KOPT-K1 (cell line): ENCODE measurements at regions not wholly inside any gene's neighbourhood (a gene's known extent, or its start where the extent isn't known, plus 50 kb on each side); places are given as distances from the start of the nearest gene placed in this dataset.

Experiments used
- H3K27ac ChIP-seq: fragments of 200-600 bp; sonication (generic); 2 replicates; pipeline ENCODE4 v1.5.1; 2016; ENCODE audit warnings: antibody characterized with exemption, mild to moderate bottlenecking, low read depth, low read length; ENCODE audit not compliant: poor library complexity, severe bottlenecking
- H3K36me3 ChIP-seq: fragments of 200-600 bp; sonication (generic); 2 replicates; pipeline ENCODE4 v1.5.1; 2017; ENCODE audit warnings: antibody characterized with exemption, mild to moderate bottlenecking, low read length, moderate library complexity; ENCODE audit not compliant: insufficient read depth
- H3K9me3 ChIP-seq: fragments of 200-600 bp; sonication (generic); 2 replicates; pipeline ENCODE4 v1.5.1; 2017; ENCODE audit warnings: antibody characterized with exemption, low read length, mild to moderate bottlenecking; ENCODE audit not compliant: insufficient read depth, poor library complexity, severe bottlenecking

DNA sequence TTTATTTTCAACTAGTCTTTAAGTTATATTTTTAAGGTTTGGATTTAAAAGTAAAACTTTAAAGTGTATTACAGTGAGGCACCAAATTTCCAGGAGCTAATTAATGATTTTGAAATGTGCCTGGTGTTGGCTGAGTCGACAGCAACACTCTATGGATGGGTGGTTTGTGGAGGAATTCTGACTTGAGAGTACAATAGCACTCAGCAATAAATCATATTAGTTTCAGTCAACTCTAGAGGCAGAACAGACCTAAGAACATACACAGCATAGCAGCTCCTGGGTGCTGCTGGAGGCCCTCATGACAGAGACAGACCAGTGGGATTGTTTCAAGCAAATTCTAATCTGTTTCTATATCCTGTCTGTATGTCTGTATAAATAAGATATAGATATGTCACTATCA lies 673.4 kb downstream of the TRIML1 start:
- no peaks in the 10 kb centered on the region for H3K9me3 ChIP-seq
- H3K36me3 ChIP-seq: no peaks in the 10 kb centered on the region
- no peak overlapping the region for H3K27ac ChIP-seq

DNA sequence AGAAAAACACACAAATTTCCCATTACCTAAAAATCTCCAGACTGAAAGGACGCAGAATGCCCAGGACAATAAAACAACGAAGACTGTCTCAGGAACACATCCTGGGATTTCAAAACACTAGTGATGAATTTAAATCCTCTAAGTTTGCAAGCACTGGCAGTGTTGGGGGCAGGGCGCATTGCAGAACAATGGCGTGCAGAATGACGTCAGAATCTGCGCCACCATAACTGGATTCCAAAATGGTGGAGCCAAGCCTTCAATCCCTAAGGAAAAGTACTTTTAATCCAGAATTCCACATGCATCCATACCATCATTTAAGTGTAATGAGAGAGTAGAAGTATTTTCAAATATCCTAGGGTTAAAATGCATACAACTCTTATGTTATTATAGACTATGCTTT lies 679.1 kb downstream of the TRIML1 start:
- Histone ChIP-seq H3K27ac (no peak overlapping the region), H3K36me3 (no peaks in the 10 kb centered on the region), H3K9me3 (no peaks in the 10 kb centered on the region)

DNA sequence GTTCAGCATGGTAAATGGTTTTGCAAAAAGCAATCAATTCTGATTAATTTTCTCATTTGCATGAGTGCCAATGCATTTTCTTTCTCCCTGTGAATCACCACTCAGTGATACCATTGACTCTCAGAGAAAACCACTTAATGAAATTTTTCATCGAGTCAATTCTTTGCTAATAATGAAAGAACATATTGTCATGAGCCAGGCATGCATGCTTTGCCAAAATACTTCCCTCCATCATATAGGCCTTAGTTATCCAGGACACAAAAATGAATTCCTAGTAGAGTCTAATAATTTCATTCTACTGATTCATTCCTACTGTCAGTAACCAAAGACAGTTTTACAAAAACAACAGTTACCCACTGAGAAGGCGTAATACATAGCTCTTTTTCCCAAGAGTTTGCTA lies 680.0 kb downstream of the TRIML1 start:
- Histone ChIP-seq H3K9me3 (no peaks in the 10 kb centered on the region), H3K36me3 (no peaks in the 10 kb centered on the region), H3K27ac (no peak overlapping the region)

DNA sequence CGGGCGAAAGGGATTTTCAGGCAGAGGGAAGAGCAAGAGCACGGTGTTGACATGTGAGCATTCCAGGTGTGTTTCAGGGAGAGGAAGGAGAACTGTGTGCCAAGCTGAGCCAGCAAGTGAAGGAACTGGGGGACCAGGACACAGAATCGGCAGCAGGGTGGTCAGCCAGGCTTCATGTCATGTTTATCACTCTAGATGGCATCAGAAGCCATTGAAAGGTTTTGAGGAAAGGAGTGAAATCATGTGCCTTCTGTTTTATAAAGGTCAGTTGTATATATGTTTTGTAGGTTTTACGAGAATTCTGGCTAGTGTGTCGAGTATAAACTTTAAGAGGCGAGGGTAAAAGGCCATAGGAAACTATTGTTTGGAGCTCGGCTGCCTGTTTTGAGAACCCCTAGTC lies 682.3 kb downstream of the TRIML1 start:
- no peaks in the 10 kb centered on the region for H3K9me3 ChIP-seq
- no peak overlapping the region for H3K27ac ChIP-seq
- H3K36me3 ChIP-seq: no peaks in the 10 kb centered on the region

DNA sequence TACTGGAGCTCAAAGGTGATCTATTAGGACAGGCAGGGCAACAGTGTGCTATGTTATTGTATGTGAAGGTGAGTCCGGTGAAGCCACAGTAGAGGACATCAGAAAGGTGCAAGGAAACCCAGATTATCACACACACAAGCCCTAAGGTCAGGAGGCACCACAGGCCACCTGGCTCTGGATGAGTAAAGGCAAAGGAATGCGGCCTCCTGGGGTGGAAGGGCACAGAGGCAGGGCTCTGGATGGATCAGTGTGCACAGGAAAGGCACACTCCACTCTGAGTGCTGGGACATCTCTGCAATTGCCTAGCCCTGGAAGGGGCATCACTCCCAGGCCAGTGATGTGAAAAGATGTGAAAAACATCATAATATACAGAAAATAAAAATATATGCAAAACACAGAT lies 683.5 kb downstream of the TRIML1 start:
- Histone ChIP-seq H3K9me3 (no peaks in the 10 kb centered on the region), H3K27ac (no peak overlapping the region), H3K36me3 (no peaks in the 10 kb centered on the region)

DNA sequence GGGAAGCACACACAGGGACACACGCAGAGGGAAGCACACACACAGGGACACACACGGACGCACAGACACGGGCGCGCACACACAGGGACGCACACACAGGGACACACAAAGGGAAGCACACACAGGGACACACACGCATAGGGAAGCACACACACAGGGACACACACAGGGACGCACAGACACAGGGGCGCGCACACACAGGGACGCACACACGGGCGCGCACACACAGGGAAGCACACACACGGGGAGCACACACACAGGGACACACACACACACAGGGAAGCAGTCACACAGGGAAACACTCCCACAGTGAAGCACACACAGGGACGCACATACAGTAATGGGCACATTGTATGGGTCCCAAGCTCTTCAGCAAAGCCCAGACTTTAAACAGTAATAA lies 685.3 kb downstream of the TRIML1 start:
- no peaks in the 10 kb centered on the region for H3K9me3 ChIP-seq
- no peaks in the 10 kb centered on the region for H3K36me3 ChIP-seq
- no peak overlapping the region for H3K27ac ChIP-seq

DNA sequence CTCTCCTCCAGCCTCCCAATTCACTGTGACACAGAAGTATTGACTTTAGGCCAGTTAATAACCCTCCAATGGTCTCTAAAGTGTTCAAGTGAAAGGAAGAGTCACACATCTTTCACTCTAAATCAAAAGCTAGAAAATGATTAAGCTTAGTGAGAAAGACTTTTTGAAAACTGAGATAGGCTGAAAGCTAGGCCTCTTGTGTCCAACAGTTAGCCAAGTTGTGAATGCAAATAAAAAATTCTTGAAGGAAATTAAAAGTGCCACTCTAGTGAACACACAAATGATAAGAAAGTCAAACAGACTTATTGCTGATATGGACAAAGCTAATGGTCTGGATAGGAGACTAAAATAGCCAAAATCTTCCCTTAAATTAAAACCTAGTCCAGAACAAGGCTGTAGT lies 687.2 kb downstream of the TRIML1 start:
- Histone ChIP-seq H3K27ac (no peak overlapping the region), H3K36me3 (no peaks in the 10 kb centered on the region), H3K9me3 (no peaks in the 10 kb centered on the region)

DNA sequence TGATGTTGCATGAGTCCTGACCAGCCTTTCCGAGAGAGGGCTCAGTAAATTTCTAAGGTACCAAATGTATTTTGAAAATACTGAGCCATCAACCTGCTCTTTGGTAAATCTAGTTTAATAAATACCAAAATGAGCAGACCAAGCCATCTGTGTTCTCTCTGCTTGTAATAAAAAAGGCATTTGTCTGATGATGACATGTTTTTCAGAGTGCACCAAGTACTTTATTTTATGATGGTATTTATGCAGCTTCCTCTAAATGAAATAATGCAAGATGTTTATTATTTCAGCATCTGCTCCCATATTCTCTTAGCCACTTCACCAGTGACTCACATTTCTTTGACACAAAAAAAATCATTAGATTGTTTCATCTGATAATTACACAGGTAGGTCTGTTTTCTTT lies 700.5 kb downstream of the TRIML1 start:
- H3K36me3 ChIP-seq: no peaks in the 10 kb centered on the region

DNA sequence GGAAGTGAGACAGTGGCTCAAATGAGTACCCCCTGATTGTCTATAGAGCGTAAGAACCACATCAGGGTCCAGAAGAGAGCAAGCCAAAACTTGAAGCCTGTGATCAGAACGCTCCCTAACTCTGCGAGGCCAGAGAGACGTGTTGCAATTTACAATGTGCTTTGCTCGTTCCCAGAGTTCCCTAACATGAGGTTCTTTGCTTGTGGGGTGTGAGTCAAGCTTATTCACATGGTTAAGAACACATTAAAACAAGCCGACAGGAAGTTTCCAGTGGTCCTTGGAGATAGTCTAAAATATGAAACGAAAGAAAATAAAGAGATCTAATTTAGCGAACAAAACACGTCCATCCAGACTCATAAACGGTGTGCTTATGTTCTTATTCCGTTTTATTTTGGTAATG lies 702.3 kb downstream of the TRIML1 start:
- H3K36me3 ChIP-seq: no peaks in the 10 kb centered on the region
- no peak overlapping the region for H3K27ac ChIP-seq
- no peaks in the 10 kb centered on the region for H3K9me3 ChIP-seq

More for the DNA sequence above, 700.5 kb downstream of the TRIML1 start:
- no peaks in the 10 kb centered on the region for H3K9me3 ChIP-seq
- H3K27ac ChIP-seq: no peak overlapping the region

DNA sequence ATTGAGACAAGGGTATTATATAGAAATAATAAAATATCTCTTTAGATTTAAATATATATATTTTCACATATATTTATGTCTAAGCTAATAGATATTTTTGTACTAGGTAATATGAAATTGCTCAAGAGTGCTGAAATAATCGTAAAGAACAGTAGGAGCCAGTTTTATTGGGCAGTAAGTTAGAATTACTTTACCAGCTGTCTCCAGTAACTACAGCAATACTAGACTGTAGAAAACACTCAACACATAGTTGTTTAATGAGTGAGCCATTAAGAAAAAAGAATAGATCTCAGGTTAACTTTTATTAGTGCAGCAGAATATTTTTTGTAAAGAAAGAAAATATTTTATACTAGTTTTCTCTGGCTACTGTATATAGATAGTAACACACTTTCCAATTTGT lies 715.2 kb downstream of the TRIML1 start:
- H3K27ac ChIP-seq: no peak overlapping the region
- no peaks in the 10 kb centered on the region for H3K36me3 ChIP-seq
- no peaks in the 10 kb centered on the region for H3K9me3 ChIP-seq

DNA sequence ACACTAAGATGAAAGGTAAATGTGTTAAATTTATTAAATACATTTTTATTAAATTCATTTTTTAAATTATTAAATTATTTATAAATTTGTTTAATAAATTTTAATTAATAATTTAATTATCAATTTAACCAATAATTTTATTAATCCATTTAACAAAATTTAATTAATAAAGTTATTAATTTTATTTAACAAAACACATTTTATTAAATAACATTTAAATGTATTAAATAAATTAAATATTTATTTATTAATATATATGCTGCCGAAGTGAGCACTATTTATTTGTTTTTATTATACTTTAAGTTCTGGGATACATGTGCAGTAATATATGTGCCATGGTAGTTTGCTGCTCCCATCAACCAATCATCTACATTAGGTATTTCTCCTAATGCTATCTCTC lies 719.5 kb downstream of the TRIML1 start:
- no peaks in the 10 kb centered on the region for H3K36me3 ChIP-seq
- no peaks in the 10 kb centered on the region for H3K9me3 ChIP-seq
- no peak overlapping the region for H3K27ac ChIP-seq

DNA sequence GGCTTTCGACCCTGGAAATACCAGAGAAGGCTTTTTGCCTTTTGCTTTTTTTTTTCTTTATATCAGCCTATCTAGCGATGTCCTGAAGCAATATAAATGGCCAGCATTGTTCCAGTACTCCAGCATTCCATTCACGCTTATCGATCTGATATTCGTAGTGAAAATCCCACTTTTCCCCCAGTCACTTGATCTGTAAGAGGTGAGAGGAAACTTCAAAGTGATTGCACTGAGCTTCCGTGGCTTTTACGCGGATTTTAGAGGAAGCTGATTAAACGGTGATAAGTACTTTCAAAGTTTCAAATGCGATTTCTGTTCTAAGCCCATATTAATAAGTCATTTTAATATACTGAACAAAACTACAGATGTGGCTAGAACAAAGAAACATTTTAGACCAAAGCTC lies 725.5 kb downstream of the TRIML1 start:
- H3K9me3 ChIP-seq: no peaks in the 10 kb centered on the region
- no peaks in the 10 kb centered on the region for H3K36me3 ChIP-seq
- H3K27ac ChIP-seq: no peak overlapping the region

DNA sequence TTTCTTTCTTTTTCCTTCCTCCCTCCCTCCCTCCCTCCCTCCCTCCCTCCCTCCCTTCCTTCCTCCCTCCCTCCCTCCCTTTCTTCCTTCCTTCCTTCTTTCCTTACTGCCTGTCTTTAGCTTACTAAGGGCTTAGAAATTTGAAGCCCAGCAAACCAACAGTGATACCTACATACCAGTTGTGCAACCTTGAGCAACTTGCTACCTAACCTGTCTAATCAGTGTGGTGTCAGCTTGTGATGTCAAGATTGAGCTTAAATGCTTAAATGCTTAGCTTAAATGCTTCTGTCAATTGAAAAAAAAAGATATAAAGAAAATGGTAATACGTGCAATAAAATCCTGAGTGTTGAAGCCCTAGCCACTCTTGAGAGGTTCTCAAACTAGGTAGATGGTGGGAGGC lies 728.6 kb downstream of the TRIML1 start:
- Histone ChIP-seq H3K36me3 (no peaks in the 10 kb centered on the region), H3K9me3 (no peaks in the 10 kb centered on the region), H3K27ac (no peak overlapping the region)

DNA sequence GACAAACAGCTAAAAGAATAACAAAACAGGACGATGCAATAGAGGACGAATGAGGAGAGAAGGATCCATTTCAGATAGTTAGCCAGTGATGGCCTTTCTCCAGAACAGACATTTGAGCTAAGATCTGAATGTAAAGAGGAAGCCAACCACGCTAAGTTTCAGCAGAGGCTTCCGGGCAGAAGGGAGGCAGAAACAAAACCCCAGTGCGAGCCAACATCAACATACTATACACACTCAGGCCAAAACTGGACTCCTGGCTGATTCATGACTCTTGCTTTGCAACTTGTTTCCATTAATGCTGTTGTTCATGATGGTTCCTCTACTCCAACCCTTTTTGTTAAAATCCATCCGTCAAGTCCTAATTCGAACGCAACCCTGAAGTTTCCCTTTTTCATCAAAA lies 730.3 kb downstream of the TRIML1 start:
- no peak overlapping the region for H3K27ac ChIP-seq
- H3K36me3 ChIP-seq: no peaks in the 10 kb centered on the region
- H3K9me3 ChIP-seq: no peaks in the 10 kb centered on the region

DNA sequence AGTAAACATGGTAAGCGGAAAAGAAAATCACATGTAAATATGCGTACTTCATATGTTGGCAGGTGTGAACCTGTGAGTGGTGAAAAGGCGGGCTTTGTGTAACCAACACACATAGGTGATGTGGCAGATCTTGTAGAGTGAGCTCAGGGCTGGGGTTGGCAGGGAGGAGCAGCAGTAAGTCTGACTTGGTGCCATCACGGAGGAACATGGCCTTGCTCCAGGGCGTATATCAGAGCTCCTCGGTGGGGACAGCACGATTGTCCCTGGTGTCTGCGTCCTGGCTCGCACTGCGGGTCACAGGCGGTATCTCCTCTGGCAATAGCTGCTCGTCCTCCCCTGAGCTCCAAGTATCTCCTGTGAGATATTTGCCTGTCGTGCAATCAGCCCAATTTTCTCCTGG lies 733.6 kb downstream of the TRIML1 start:
- H3K27ac ChIP-seq: no peak overlapping the region
- H3K36me3 ChIP-seq: no peaks in the 10 kb centered on the region
- H3K9me3 ChIP-seq: no peaks in the 10 kb centered on the region

DNA sequence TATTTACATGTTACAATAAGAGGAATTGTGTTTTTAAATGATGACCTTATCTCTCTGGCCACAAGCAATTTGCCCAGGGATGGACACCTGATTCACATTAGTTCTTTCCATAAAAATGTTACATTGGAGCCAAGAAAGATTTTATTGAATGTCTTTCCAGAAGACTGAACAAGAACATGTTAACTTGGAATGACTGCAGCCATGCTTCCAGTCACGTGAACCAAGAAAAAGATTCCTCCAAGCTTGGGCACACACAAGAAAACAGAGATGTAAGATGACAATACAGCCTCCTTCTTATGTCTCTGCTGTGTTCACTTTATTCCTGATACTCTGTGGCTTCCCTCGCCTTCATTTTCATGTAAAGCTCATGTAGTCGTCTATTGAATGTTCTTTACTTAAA lies 737.6 kb downstream of the TRIML1 start:
- no peaks in the 10 kb centered on the region for H3K36me3 ChIP-seq
- no peak overlapping the region for H3K27ac ChIP-seq
- no peaks in the 10 kb centered on the region for H3K9me3 ChIP-seq

DNA sequence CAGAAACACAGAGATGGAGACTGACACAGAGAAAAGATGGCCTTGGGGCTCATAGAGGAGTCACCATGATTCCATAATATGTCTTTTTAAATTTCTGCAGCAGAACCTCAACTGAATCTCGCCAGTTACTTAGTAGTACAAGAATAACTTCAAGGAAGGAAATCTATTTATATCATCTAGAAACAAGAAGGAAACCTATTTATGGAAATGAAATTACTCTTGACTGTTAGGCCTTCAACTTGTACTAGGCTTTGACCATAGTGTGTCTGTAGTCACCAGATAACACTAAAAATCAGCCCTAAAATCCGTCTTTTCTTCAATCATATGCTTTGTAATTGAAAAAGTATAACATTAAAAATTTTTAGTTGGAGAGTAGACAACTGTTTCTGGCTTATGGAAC lies 740.4 kb downstream of the TRIML1 start:
- Histone ChIP-seq H3K27ac (no peak overlapping the region), H3K9me3 (no peaks in the 10 kb centered on the region)

More for the DNA sequence above, 740.4 kb downstream of the TRIML1 start:
- H3K36me3 ChIP-seq: no peaks in the 10 kb centered on the region
